H4 (cell line): ENCODE measurements at regions not wholly inside any gene's neighbourhood (a gene's known extent, or its start where the extent isn't known, plus 50 kb on each side); places are given as distances from the start of the nearest gene placed in this dataset.
"Not testable (repeated sequence)": the region's sequence is repeated elsewhere in the genome, so short reads cannot be mapped to it uniquely, and the experiment has no call there.

Source experiments
- DNase-seq: peaks from one replicate; pipeline ENCODE4 v3.0.0-alpha.2; 2015; ENCODE audit warnings: low spot score

DNA sequence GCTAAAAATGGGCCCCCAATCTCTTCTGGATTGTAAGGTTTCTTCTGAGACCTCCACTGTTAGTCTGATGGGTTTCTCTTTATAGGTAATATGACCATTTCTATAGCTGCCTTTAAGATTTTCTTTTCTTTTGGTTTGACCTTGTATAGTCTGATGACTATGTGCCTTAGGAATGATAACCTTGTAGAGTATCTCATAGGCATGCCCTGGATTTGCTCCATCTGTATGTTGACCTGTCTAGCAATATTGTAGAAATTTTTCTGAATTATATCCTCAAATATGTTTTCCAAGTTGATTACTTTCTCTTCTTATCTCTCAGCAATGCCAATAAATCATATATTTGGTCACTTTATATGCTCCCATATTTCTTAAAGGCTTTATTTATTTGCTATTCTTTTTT is 1403.8 kb upstream of the GOT2 start:
- DNase-seq, result no peak

DNA sequence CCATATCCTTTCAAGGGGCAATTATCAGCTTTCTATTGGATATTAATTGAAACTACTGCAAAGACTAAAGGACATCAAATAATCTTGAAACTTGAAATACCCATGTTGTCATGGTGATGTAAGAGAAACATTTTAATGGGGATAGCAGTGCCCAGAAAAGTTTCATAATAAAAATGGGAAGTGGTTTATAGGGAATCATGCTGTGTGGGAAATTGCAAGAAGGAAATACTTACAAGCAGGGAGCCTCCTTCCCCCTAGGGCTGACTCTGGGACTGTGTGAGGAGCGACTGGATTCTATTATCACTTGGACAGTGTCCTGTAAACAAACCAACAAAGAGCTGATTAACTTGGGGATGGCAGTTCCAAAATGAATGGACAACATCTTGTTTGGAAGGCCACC is 1393.1 kb upstream of the GOT2 start:
- DNase-seq, result peak; percentile 13

GRCh38 chr16:60126115-60126514 is 1392.0 kb upstream of the GOT2 start:
- not testable (repeated sequence) for DNase-seq

GRCh38 chr16:60123392-60124023 is 1389.4 kb upstream of the GOT2 start:
- no peak for DNase-seq

- DNase-seq, result no peak
Measured at GRCh38 chr16:60120586-60120985, 1386.5 kb upstream of the GOT2 start.

DNA sequence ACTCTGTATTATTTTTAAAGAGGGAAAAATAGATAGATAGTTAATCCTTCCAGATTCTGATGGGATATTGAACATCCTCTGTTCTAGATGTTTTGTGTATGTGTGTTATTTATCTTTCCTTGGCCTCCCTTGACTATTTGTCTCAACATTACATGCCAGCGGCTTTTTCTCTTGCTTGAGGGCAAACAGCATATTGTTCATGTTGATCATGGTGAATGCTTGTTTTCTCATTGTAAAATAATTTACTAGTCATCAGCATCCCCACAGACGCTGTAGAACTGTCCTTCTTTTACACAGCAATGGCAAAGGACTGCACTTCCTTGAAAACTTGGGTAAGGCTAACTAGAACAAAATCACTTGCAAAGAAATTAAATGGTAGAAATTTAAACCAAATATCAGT is 1376.4 kb upstream of the GOT2 start:
- no peak for DNase-seq

DNA sequence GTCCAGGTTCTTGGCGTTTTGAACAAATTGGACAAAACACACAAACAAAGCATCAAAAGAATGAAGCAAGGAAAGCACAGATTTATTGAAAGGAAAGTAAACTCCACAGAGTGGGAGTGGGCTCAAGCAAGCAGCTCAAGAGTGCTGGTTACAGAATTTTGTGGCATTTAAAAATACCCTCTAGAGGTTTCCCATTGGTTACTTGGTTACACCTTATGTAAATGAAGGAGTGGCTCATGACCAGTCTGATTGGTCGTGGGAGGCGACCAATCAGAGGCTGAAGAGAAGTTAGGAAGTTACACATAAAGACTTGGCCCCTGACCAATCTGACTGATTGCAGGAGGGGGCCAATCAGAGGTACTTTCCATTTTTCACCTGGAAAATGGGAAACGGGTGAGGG is 1373.8 kb upstream of the GOT2 start:
- DNase-seq, result peak; percentile 41

DNA sequence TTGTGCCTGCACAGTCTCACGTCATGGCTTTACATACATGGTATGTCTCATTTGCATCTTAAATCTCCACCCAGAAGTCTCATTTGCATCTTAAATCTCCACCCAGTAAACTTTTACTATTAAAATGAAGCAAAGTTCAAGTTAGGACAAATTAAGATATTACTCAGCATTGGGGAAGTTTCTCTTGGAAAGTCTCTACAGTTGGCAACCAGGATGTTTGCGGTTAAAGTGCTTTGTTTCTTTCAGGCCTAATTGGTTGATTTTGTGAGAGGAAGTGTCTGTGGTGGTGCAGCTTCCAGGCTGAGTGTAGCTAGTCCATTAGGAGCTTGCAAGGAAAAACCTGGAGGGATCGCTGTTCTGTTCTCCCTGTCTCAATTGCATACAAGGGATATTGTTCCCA is 1373.3 kb upstream of the GOT2 start:
- DNase-seq, result peak; percentile 87

GRCh38 chr16:60100371-60100770 is 1366.3 kb upstream of the GOT2 start:
- no peak for DNase-seq

DNA sequence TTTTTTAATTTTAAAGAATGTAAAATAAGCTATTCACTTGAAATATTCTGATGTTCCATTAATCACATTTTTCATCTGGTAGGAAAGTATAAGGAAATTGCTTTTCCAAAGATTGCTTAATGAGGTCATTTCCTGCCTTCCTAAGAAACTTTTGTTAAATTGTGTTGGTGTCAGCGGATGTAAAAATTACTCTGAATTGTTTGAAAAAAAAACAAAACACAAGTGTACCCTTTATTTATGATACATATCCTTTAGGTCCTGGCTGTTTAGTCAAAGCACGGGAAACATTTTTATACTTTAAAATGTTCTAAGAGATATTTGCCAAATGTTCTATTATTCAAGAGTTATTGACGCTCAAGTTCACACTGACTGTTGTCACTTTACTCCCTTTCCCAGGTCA is 1357.4 kb upstream of the GOT2 start:
- no peak for DNase-seq

GRCh38 chr16:60091071-60091470 is 1357.0 kb upstream of the GOT2 start:
- DNase-seq, result no peak

DNA sequence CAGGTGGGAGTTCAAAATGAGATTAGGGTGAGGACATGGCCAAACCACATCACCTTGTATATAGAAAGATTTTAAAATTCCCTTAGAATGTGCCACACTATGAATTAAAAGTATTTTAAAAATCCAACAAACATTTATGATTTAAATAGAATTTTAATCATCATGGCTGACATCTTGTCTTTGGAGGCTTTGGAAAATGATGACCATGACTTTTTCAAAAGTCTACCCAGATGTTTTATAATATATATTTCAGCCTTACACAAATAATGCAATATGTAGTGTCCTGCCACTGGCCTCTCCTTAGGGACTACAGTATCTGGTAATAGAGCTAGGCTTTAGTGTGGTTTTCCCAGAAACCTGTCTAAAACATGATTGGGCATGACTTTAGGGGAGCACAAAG is 1353.4 kb upstream of the GOT2 start:
- no peak for DNase-seq

- not testable (repeated sequence) for DNase-seq
Measured at GRCh38 chr16:60078819-60079218, 1344.7 kb upstream of the GOT2 start.

DNA sequence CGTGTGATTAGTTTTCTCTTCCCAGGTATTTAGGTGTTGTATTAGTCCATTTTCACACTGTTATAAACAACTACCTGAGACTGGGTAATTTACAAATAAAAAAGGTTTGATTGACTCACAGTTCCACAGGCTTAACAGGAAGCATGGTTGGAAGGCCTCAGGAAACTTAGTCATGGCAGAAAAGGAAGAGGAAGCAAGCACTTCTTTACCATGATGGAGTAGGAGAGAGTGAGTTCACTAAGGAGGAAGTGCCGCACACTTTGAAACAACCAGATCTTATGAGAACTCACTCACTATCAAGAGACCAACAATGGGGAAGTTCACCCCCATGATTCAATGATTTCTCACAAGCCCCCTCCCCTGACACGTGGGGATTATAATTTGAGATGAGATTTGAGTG is 1343.7 kb upstream of the GOT2 start:
- no peak for DNase-seq

- DNase-seq, result no peak
Measured at GRCh38 chr16:60074378-60074777, 1340.3 kb upstream of the GOT2 start.

GRCh38 chr16:60073376-60073775 is 1339.3 kb upstream of the GOT2 start:
- peak; percentile 55 for DNase-seq

DNA sequence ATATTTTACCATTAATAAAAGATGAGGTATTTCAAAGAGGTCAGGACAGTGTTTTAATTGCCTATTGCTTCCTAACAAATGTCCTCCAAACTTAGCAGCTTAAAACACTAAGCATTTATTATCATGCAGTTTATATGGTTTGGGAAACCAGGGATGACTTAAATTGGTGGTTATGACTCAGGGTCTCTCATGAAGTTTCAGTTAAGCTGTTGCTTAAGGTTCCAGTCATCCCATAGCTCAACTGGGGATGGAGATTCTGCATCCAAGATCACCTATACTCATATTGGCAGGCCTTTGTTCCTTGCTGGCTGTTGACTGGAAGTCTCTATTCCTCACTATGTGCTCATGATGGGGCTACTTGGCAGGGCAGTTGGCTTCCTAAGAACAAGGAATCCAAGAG is 1329.9 kb upstream of the GOT2 start:
- DNase-seq, result no peak

DNA sequence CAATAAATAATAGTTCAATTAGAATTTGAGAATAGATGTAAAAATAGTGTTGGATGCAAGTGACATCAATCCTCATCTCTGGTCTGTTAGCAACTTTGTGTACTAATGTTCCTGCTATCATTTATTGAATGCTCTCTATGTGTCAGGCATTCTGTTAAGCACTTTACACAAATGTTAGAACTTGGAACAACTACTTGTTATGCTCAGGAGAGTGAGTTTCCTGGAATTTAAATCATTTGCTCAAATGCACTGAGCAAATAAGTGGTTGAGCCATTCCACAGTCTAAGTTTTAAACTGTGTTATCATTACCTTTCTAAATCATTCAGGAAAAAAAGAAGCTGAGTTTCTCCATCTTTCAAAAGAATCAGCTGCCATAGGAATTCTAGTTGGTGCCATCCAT is 1327.3 kb upstream of the GOT2 start:
- no peak for DNase-seq

- no peak for DNase-seq
Measured at GRCh38 chr16:60060731-60061130, 1326.6 kb upstream of the GOT2 start.

GRCh38 chr16:60059141-60059540 is 1325.0 kb upstream of the GOT2 start:
- no peak for DNase-seq

DNA sequence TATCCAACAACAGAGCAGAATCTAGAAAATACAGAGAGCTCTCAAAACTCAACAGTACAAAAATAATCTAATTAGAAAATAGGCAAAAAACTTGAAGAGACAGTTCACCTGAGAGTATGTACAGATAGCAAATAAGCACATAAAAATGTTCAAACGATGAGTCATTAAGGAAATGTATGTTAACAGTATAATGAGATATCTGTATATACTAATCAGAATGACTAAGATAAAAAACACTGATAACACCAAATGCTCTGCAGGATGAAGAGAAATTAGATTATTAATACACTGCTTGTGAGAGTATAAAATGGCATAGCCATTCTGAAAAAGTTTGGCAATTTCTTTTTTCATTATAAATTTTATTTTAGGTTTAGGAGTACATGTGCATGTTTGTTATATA is 1307.6 kb upstream of the GOT2 start:
- no peak for DNase-seq

- DNase-seq, result peak; percentile 35
Measured at GRCh38 chr16:60031740-60032139, 1297.6 kb upstream of the GOT2 start.

GRCh38 chr16:60027351-60027750 is 1293.2 kb upstream of the GOT2 start:
- DNase-seq, result no peak

GRCh38 chr16:60013076-60013475 is 1279.0 kb upstream of the GOT2 start:
- no peak for DNase-seq

GRCh38 chr16:60001523-60001922 is 1267.4 kb upstream of the GOT2 start:
- no peak for DNase-seq
